ENCODE measurements at regions not wholly inside any gene's neighbourhood (a gene's known extent, or its start where the extent isn't known, plus 50 kb on each side); places are given as distances from the start of the nearest gene placed in this dataset.
"Not testable (repeated sequence)": the region's sequence is repeated elsewhere in the genome, so short reads cannot be mapped to it uniquely, and the experiment has no call there.

DNA sequence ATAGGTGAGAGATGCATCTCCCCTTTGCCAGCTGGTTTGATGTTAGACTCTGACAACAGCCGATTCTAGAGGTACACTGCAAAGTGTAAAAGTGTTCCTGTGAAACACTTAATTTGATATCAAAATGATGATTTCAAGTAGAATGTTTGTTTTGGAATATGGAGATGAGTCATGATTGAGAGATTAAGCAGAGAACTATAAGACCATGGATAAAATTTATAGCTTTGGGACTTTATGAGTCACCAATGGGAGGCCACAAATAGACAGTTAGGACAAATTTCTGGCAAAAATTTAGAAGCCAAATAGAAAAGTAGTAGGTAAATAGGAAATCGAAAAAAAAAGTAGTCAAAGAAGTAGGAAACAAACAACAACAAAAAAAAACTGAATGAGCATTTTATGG lies 672.5 kb downstream of the NSUN3 start:
- no peak for DNase-seq

DNA sequence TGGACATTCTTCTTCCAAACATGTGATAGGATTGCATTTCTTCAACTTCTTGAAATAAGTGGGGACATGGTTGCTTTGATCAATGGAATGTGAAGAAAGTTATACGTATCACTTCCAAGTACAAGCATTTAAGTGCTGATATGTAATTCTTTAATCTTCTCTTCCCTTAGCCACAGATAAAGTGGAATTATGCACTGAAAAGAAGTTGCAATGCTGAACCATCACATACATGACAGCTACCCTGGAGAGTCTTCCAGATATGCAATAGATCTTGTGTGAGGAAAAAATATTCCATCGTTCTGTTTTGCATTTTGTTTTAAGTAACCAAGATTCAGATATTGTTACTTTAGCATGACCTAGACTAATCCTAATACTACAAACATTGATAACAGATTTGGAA lies 674.3 kb downstream of the NSUN3 start:
- no peak for DNase-seq

DNA sequence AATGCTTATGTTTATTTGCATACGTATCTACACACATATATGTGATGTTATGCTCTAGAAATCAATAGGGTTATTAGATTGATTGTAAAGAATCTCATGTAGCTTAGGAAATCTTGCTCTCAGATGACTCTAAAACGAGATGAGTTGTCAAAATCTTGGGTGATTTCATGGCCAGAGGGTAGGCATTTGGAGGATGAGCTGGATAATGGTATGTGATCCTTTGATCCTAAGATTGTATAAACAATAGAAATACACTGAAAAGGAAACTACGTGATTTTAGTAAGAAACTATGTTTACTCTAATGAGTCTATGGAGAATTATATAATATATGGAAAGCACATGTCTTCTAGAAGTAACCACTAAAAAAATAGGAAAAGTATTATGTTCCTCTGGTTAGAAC lies 676.6 kb downstream of the NSUN3 start:
- no peak for DNase-seq

DNA sequence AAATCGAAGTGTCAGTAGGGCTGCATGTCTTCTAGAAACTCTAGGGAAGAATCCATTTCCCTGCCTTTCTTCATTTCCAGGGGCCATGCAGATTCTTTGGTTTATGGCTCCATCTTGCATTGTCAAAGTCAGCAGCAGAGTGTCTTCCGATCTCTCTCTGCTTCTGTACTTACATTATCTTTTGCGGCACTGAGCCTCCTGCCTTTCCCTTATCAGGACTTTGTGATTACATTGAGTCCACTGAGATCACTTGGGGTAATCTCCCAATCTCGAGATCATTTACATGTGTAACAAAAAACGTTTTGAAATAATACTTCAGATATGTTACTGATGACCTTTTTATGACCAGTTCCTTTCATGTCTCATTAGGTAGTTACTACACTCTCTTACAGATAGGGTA lies 695.9 kb downstream of the NSUN3 start:
- no peak for DNase-seq

DNA sequence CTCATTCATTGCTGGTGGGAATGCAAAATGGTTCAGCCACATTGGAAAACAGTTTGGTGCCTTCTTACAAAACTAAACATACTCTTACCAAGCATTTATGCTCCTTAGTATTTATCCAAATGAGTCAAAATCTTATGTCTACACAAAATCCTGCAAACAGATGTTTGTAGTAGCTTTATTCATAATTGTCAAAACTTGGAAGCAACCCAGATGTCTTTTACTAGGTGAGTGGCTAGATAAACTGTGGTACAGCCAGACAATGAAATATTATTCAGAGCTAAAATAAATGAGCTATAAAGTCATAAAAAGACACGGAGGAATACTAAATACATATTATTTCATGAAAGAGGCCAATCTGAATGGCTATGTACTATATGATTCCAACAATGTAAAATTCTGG lies 709.5 kb downstream of the NSUN3 start:
- no peak for DNase-seq

DNA sequence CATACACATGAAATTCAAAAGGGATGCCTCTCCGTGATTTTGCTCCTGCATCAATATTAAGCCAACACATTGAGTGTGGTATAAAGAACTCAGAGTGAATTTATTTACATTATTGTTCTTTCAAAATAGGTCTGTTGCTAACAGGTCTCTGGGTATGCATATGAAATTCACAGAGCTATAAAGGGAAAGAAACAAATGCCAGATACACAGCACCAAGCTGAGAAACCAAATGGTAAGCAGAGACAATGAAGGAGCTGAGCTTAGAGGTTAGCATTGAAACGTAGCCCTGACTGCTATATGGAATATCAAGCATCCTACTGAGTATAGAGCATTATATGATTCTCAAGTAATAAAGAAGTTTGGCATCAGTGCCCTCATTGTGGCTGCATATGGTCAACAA lies 712.9 kb downstream of the NSUN3 start:
- DNase-seq = no peak

DNA sequence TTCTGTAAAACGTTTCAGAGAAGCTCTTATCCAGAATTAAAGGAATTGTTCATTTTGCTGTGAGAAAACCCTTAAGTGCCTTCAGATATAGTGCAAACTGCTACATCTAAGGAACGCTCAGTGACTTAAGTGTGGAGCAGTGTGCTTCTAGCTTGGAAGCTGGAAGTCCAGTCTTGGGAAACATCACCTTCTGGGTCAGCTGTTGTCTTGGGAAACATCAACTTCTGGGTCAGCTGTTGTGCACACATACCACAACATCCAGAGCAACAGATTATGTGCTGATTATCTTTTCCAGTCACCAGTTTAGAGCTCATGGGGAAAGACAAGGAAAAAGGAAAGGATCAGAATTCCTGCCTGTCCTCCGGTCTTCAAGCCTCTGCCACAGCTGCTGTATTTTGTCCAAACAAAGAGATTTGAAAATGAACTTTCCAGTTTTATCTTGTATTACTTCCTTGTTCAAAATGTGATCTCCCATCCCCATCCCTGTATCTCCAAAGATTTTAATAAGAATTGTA lies 713.6 kb downstream of the NSUN3 start:
- no peak for DNase-seq

DNA sequence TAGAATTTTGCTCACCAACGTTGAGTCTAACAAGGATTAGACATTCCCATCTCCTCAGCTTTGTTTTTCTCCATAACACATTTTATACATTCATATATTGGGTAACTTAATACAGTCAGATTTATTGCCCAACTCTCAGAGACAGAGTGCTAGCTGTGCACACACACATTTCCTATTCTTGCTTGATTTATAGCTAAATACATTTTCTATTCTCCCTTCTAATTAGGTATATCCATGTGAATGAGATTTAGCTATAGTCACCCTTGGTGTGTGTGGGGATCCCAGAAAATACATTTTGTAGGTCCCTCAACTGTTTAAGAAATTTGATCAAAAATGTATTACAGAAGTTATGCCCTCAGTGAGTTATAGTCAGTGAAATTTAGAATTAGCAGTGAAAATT lies 715.4 kb downstream of the NSUN3 start:
- no peak for DNase-seq

DNA sequence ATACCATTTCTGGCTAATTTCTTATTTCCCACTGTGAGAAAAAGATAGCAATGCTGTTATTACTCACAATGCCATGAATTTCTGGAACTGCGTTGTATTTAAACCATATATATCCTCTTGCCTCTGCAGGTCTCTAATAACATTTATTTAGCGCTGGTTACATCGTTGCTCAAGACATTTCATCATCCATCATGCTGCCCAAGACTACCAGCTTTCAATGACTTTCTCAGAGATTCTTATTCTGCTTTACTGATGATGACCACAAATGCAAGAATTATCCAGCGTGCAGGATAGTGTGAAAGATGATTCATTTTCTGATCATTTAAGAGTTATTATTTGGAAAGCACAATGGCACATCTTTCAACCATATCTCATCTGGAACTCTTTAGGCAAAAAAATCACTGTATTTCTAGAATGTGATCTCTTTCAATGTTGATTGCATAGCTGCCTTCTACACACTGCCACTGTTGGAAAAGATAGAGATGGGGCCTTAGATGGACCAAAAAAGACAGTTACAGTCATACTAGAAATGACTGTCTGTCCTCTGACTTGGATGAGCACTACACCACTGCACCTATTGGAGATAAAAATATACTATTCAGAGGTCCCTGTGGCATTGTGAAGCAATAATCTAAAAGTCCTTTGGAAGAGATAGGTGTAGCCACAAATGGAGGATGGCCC lies 716.1 kb downstream of the NSUN3 start:
- DNase-seq = no peak

DNA sequence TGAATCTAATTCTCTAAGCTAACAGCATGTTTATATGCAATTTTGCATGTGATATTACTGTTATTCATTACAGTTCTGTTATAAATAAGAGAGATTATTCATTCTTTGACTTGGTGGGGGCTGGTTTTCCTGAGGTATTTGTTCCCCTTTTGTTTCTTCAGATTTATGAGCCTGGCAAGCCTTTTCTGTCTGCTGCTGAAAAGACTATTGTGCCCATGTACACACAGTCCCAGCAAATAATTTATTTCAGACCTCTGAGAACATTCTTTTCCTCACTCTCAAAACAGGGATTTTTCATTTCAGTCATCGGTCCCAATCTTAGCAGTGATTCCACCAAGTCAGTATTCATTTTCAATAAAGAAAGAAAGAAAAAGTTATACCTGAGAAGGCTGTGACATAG lies 716.8 kb downstream of the NSUN3 start:
- DNase-seq = no peak

DNA sequence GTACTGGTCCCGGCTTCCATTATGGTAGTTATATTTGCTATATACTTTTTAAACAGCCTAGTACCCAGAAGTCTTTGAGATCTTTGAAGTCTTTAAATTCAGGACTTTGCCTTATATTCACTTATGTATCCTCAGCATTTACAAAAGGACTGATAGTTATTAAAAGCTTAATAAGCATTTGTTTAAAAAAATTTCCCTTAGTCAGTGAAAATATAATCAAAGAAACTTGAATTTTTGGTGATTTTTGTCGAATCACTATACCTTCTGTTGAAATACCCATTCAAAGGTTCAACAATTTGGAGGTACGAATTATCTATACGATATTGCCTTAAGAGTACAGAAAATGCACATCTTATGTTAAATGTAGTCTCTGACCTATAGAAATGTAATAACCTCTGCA lies 721.4 kb downstream of the NSUN3 start:
- DNase-seq = no peak

DNA sequence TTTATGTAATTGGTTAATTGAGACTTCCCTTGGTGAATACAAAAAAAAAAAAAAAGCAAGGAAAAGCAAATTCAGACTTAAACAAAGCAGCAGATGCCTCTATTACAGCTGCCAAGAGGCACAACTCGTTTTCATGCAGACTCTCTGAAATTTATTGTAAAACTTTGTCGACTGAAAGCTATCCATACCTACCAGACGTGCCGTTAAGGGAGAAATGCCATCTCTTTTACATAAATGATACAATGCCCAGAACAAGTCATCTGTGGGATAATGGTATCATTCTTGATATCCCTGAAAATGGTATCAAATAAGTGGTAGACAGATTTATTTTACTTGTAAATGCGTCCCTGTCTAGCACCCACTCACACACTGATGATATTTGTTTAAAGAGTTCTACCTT lies 724.2 kb downstream of the NSUN3 start:
- no peak for DNase-seq

DNA sequence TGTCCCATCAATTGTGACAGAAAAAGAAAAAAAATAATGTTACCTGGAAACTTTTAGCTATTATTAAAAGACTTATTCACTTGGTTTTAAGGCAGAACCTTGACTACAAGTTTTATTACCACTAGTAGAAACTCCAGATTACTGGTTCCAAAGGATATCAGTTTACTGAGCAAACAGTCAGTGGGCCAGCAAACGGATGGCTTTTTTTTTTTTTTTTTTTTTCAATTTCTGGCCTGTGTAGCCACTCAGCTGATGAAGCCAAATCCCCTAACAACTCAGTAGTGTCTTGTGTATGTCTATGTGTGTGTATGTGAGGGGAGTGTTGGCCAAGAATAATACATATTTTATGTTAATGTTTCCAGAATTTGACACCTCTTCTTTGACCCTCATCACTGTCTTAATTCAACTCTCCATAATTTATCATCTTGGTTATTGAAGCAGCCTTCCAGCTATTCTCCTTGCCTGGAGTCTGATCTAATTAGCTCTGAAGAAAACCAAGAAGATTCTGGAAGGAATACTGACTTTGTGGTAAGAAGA lies 724.9 kb downstream of the NSUN3 start:
- DNase-seq = no peak

DNA sequence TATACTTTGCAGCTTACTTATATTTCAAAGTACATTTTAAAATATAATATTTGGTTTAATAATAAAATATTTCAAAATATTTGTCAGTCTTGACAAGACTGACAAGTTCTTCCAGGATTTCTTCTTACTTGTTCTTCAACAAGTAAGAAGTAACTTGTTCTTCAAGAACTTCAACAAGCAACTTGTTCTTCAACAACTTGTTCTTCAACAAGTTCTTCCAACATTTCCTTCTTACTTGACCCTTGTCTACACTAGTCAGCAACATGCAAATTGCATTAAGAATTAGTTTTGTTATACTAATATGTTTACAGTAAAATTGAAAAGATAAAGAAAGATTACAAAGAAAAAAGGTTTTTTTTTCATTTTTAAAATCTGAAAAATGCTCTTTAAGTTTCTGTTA lies 731.7 kb downstream of the NSUN3 start:
- DNase-seq = no peak

DNA sequence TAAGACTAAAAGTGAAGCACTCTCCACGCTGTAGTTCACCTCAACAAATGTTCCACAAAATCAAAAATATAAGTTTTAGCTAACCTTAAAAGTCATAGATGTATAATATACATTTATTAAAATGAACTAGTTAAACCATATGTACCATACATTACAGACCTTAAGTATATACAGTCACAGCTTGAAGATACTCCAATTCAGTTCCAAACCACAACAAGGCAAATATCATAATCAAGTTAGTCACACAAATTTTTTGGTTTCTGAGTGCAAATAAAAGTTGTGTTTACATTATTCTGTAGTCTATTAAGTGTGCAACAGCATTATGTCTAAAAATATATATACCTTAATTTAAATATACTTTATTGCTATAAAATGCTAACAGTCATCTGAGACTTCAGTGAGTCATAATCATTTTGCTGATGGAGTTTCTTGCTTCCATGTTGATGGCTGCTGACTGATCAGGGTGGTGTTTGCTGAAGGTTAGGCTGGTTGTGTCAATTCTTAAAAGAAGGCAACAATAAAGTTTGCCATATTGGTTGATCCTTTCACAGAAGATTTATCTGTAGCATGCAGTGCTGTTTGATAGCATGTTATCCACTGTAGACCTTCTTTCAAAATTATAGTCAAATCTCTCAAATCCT lies 736.7 kb downstream of the NSUN3 start:
- DNase-seq = no peak

DNA sequence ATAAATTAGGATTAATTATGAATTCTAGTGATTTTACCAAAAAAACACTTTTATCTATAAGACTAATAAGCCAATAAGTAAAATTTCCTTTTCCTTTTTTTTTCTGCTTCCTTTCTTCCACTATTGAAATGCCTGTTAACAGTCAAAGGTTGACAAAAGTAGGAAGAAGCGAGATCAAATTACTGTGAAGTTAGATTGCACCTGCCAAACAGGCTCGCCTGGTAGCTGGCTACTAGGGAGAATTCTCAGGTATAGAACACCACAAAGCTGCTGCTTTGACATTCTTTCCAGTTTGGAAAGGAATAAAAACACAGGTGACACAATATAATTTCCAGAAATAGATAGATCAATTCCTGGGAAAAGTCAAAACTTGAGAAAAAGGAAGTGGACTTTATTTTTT lies 749.0 kb downstream of the NSUN3 start:
- DNase-seq = no peak

DNA sequence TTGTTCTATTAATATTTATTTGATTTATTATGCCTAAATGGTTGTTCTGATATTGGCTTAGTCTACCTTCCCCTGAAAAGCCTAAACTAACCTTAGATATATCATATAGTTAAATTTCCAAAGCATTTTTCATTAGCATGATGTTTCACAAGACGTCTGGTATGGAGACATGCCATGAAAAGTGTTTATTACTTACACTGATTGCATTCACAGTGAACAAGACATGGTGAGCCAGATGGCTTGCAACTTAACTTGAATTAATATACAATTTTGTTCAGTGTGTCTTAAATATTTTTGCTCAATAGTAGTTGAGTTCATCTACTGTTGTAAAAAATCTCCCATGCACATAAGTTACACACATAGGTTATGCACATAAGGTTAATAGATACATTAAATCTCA lies 758.4 kb downstream of the NSUN3 start:
- DNase-seq = no peak

DNA sequence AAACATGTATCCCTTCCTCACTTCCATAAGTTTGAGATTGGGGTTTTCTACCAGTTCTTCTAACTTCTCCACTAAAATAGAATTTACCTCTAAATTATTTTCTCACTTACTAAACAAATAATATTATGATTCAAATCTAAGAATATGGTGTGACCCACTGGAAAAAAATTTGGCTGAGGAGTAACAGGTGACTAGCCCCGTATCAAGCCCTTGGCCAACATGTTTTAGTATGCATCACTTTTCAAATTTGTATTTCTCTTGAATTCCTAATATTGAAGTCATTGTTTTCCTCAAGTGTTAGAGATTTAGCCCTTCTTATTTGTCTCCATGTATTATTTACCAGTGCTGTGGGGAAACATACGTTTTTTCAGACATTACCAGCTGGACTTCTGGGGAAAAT lies 759.4 kb downstream of the NSUN3 start:
- DNase-seq = no peak

DNA sequence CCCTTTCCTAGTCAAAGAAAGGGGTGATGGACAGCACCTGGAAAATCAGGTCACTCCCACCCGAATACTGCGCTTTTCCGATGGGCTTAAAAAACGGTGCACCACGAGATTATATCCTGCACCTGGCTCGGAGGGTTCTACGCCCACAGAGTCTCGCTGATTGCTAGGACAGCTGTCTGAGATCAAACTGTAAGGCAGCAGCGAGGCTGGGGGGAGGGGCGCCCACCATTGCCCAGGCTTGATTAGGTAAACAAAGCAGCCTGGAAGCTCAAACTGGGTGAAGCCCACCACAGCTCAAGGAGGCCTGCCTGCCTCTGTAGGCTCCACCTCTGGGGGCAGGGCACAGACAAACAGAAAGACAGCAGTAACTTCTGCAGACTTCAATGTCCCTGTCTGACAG lies 783.4 kb downstream of the NSUN3 start:
- not testable (repeated sequence) for DNase-seq

DNA sequence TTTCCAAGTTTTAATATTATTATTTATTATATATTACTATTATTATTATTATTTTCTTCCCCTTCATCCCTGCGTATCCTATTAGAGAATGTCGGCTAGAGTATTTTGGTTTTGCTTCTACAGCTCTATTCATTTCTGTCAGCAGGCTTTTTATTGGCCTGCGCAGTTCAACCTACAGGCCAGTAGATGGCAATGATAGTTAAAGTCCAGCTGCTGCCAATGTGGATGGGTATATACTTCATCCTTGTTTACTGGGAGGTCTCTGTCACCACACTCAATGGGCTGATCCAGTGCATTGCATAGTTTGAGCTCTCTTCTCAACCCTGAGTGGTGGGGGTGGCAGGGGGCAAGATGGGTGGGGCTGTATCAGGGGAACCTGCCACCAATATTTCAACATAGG lies 799.8 kb downstream of the NSUN3 start:
- DNase-seq = no peak

DNA sequence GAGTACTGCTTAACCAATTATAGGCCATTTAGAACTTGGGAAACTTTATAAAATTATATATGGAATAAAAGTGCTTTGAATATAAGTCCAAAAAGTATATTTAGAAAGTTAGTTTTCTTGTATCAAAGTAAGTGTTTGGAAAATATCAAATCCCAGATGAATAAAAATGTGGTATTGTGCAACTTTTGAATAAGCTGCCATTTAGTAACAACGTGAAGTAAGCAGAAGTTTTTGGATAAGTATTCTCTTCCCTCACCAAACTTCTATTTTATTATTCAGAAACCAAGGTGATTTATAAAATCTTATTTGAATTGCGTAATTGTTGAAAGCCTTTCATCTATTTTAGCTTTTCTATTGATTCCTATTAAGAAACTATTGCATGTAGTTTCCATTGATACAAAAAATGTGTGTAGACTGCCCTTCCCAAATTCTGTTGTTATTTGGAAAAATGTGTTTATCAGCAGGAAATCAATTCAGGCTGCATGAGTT lies 806.2 kb downstream of the NSUN3 start:
- no peak for DNase-seq

DNA sequence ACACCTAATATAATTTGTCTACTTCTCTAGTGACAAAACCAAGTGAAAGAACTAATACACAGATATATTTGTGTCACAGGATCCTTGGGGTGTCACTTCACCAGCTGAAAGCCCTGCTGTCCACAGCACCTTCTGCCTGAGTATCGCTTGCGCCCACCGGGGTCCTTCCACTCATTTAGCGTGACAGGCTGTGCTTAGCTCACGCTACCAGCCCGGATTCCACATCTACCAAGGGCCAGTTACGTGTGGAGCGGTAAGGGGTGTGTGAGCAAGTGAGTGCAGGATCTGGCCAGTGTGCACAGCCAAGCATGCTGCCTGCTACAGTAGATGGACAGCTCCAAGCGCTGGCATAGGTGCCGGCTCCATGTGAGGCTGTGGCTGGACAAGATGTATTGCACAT lies 810.9 kb downstream of the NSUN3 start:
- no peak for DNase-seq

DNA sequence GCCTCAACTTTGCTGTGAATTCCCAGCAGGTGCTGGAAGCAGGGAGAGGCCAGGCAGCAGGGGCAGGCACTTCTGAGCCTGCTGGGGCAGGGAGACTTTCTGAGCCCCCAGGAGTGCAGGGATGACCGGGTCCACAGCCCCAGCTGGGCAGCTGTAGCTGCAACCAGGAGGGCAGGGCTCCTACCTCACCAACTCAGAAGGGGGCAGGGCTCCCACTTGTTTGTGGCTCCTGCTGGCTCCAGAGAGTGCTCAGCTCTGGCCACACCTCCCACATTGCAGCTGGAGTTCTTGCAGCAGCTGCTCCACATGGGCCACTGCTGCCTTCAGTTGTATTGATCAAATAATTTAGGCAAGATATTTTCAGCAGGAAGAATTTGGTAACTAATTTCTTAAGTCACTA lies 812.3 kb downstream of the NSUN3 start:
- no peak for DNase-seq

DNA sequence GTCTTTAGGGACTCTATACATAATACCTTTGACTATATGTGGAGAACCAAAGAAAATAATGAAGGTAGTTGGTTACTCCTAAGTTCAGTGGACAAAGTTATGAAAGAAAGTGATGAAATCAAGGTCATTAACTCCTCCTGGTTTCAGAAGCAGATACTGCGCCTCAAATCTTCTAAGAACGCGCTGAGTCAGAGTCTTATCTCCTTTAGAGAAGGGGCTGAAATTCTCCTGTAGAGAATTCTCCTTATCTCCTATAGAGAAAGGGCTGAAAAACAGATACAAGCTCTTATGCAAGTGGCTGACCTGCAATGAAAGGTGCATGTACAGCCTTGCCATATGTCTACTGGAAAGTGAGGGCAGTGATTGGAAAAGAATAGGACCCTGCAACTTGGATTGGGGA lies 824.2 kb downstream of the NSUN3 start:
- no peak for DNase-seq

DNA sequence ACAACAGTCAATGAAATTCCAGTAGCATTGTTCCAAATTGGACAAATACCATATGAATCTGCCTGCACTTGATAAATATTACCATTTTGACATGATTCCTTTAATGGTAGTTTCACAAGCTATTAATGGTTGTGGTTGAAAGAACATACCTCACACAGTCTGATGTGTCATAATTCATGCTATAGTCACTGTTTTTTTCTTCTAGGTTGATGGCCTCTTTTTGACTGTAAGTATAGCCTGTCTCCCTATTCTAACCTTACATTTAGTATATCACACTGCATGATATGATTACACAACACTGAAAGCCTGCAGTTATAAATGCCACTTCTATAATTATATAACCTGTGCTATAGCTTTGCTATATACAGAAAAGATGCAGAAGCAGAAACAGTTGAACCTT lies 834.1 kb downstream of the NSUN3 start:
- DNase-seq = no peak

Data from stimulated activated CD4-positive, alpha-beta T cell treated with anti-CD3 and anti-CD28 coated beads, Interleukin-15, amount 100 ng/mL, for 24 hours (primary cell).